PC-9 (cell line): ENCODE measurements at regions not wholly inside any gene's neighbourhood (a gene's known extent, or its start where the extent isn't known, plus 50 kb on each side); places are given as distances from the start of the nearest gene placed in this dataset.

Source experiments
- BruUV-seq: library from RNA; stranded (reverse); fragments of 400-500 nt; replicated peaks from 2 replicates; lab custom pipeline; 2021; lab: Mats Ljungman, UMichigan
- CTCF ChIA-PET: fragments of 300-600 bp; sonication (Branson Sonifier 250); formaldehyde crosslinking; loops from one replicate; lab custom pipeline; 2022; ENCODE audit warnings: antibody characterized with exemption; lab: Charles Lee
- POLR2A ChIA-PET: fragments of 300-600 bp; sonication (Branson Sonifier 250); formaldehyde crosslinking; loops from one replicate; lab custom pipeline; 2022; ENCODE audit warnings: antibody characterized with exemption; ENCODE audit not compliant: unreplicated experiment; lab: Charles Lee
- DNase-seq, 2 experiments: peaks; one replicate each; pipeline versions ENCODE4 v3.0.0 to v3.0.0-alpha.2; 2015 to 2022; ENCODE audit warnings: mixed read lengths in 1 of 2
- H2AFZ ChIP-seq: fragments of 200-600 bp; sonication (generic); 2 replicates; pipeline ENCODE4 v1.8.1; 2017; ENCODE audit warnings: antibody characterized with exemption
- H3F3A ChIP-seq: fragments of 200-600 bp; sonication (generic); 2 replicates; pipeline ENCODE4 v1.8.1; 2017; ENCODE audit warnings: antibody characterized with exemption, mild to moderate bottlenecking, low read depth; ENCODE audit not compliant: insufficient read depth
- H3K27ac ChIP-seq: fragments of 200-600 bp; sonication (generic); 2 replicates; pipeline ENCODE4 v1.6.1; 2016; ENCODE audit warnings: mixed run types
- H3K27me3 ChIP-seq: fragments of 200-600 bp; sonication (generic); 2 replicates; pipeline ENCODE4 v1.6.1; 2016; ENCODE audit warnings: low read depth, mixed run types; ENCODE audit not compliant: insufficient read depth
- H3K36me3 ChIP-seq: fragments of 200-600 bp; sonication (generic); 2 replicates; pipeline ENCODE4 v1.6.1; 2016; ENCODE audit warnings: low read depth, mixed run types
- H3K4me1 ChIP-seq: fragments of 200-600 bp; sonication (generic); replicated peaks from 2 replicates; pipeline ENCODE4 v1.6.1; 2016; ENCODE audit warnings: mixed run types; ENCODE audit not compliant: insufficient read depth
- H3K4me2 ChIP-seq: fragments of 200-600 bp; sonication (generic); 2 replicates; pipeline ENCODE4 v1.6.1; 2017; ENCODE audit warnings: mixed run types
- H3K4me3 ChIP-seq: fragments of 200-600 bp; sonication (generic); 2 replicates; pipeline ENCODE4 v1.6.1; 2016; ENCODE audit warnings: mixed run types
- H3K79me2 ChIP-seq: fragments of 200-600 bp; sonication (generic); 2 replicates; pipeline ENCODE4 v1.6.1; 2017; ENCODE audit warnings: low read depth, mixed run types
- H3K9me2 ChIP-seq: fragments of 200-600 bp; sonication (generic); 2 replicates; pipeline ENCODE4 v1.8.1; 2017; ENCODE audit warnings: mild to moderate bottlenecking; ENCODE audit not compliant: insufficient read depth
- H3K9me3 ChIP-seq: fragments of 200-600 bp; sonication (generic); 2 replicates; pipeline ENCODE4 v1.8.1; 2016; ENCODE audit warnings: low read depth; ENCODE audit not compliant: insufficient read depth
- H4K20me1 ChIP-seq: fragments of 200-600 bp; sonication (generic); 2 replicates; pipeline ENCODE4 v1.8.1; 2017; ENCODE audit not compliant: insufficient read depth
- EZH2 ChIP-seq: fragments of 200-600 bp; sonication (generic); IDR thresholded peaks from 2 replicates; pipeline ENCODE4 v1.8.0; 2017; ENCODE audit warnings: antibody characterized with exemption, low read depth
- intact Hi-C: fragments of 100-400 bp; cut with micrococcal nuclease; formaldehyde crosslinking; loops from one replicate; pipeline ENCODE4 v1.10.0; 2022; ENCODE audit not compliant: unreplicated experiment
- TF ChIP-seq, protein P1 (sequence below): fragments of 200-600 bp; sonication (generic); conservative IDR thresholded peaks from 2 replicates; pipeline ENCODE4 v1.6.1; 2017; ENCODE audit warnings: mixed run types, antibody characterized with exemption, mild to moderate bottlenecking, moderate library complexity

DNA sequence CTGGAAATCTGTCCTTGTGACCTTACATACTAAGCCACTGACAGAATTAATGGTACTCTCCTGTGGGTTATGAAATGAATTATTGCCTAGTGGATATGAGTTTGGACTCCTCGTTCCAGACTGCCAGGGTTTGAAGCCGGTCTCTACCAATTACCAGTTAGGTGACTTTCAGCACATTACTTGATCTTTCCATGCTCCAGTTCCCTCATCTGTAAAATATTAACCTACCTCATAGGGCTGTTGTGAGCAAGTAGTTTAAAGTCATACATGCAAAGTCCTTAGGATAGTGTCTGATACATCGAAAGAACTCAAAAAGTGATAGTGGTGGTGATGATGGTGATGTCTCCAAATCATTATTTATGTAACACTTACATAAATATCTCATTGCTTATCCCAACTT, 373.5 kb upstream of the ARX start:
- H3K36me3 ChIP-seq = no peaks in the 10 kb centered on the region
- TF ChIP-seq, protein P1, sequence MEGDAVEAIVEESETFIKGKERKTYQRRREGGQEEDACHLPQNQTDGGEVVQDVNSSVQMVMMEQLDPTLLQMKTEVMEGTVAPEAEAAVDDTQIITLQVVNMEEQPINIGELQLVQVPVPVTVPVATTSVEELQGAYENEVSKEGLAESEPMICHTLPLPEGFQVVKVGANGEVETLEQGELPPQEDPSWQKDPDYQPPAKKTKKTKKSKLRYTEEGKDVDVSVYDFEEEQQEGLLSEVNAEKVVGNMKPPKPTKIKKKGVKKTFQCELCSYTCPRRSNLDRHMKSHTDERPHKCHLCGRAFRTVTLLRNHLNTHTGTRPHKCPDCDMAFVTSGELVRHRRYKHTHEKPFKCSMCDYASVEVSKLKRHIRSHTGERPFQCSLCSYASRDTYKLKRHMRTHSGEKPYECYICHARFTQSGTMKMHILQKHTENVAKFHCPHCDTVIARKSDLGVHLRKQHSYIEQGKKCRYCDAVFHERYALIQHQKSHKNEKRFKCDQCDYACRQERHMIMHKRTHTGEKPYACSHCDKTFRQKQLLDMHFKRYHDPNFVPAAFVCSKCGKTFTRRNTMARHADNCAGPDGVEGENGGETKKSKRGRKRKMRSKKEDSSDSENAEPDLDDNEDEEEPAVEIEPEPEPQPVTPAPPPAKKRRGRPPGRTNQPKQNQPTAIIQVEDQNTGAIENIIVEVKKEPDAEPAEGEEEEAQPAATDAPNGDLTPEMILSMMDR = no peak
- no peak for TF ChIP-seq EZH2
- intact Hi-C loops = no loop called here
- ChIA-PET CTCF (no interaction called here), POLR2A (no interaction called here)
- H2AFZ ChIP-seq = no peak overlapping the region
- no TSS peak for BruUV-seq
- no peak overlapping the region for H3K4me2 ChIP-seq
- H3K9me3 ChIP-seq = no peaks in the 10 kb centered on the region
- no peaks in the 10 kb centered on the region for H3K9me2 ChIP-seq
- H3K27ac ChIP-seq = no peak overlapping the region
- DNase-seq = no peak
- H3K4me1 ChIP-seq = no peaks in the 10 kb centered on the region
- no peaks in the 10 kb centered on the region for H3K27me3 ChIP-seq
- no peak overlapping the region for H3K4me3 ChIP-seq
- H3F3A ChIP-seq = no peaks in the 10 kb centered on the region
- no peaks in the 10 kb centered on the region for H3K79me2 ChIP-seq
- no peaks in the 10 kb centered on the region for H4K20me1 ChIP-seq

DNA sequence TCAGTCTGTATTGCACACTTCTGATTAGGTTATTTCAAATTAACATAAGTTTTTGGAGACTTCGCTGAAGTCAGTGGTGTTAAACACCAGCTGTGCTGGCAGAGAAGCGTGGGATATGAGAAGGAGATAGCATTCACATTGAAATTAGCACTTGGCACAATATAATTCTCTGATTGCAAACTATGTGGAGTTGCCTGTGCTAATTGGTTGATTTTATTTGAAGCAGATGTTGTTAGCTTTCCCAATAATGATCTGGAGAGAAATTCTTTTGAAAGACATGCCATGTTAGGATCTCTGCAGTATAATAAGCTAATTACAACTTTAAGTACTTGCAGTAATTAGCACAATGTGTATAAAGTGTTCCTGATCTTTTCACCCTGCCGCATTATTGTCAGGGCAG, 367.4 kb upstream of the ARX start:
- no peak overlapping the region for H2AFZ ChIP-seq
- no peak overlapping the region for H3K4me3 ChIP-seq
- TF ChIP-seq EZH2 = no peak
- TF ChIP-seq, protein P1 = no peak
- no peaks in the 10 kb centered on the region for H3K9me2 ChIP-seq
- intact Hi-C loops = no loop called here
- no peak overlapping the region for H3K4me2 ChIP-seq
- no peak for DNase-seq
- no TSS peak for BruUV-seq
- no peaks in the 10 kb centered on the region for H3K36me3 ChIP-seq
- H3K9me3 ChIP-seq = no peaks in the 10 kb centered on the region
- CTCF ChIA-PET = no interaction called here
- H4K20me1 ChIP-seq = no peaks in the 10 kb centered on the region
- POLR2A ChIA-PET = no interaction called here
- H3F3A ChIP-seq = no peaks in the 10 kb centered on the region
- no peaks in the 10 kb centered on the region for H3K79me2 ChIP-seq
- H3K27me3 ChIP-seq = no peaks in the 10 kb centered on the region
- H3K4me1 ChIP-seq = no peaks in the 10 kb centered on the region
- H3K27ac ChIP-seq = no peak overlapping the region

DNA sequence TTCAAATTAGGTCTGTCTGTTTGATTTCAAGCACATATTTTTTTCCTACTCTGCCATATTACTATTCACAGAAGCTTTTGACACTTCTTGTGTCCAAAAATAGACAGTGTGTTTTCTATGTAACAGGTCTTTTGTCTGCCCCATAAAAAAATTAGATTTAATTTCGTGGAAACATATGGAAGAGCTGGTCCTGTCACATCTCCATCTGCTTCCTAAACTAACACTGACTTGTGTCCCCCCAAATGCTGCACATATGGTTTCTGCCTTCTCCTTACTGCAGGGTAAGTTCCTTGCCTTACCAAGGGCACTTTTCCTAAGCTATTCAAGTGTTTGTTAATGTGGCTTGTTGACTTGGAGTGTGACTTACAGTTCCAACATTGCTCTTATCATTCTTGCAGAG, 340.7 kb upstream of the ARX start:
- CTCF ChIA-PET = no interaction called here
- no peak overlapping the region for H3K4me2 ChIP-seq
- no peaks in the 10 kb centered on the region for H4K20me1 ChIP-seq
- no peak overlapping the region for H3K27ac ChIP-seq
- TF ChIP-seq, protein P1 = no peak
- no peak for TF ChIP-seq EZH2
- H3K4me3 ChIP-seq = no peak overlapping the region
- H3K9me2 ChIP-seq = no peaks in the 10 kb centered on the region
- H3K9me3 ChIP-seq = no peaks in the 10 kb centered on the region
- no peak for DNase-seq
- no peaks in the 10 kb centered on the region for H3K4me1 ChIP-seq
- H3K27me3 ChIP-seq = no peaks in the 10 kb centered on the region
- POLR2A ChIA-PET = no interaction called here
- no peaks in the 10 kb centered on the region for H3K79me2 ChIP-seq
- intact Hi-C loops = no loop called here
- no peaks in the 10 kb centered on the region for H3F3A ChIP-seq
- no peak overlapping the region for H2AFZ ChIP-seq
- BruUV-seq = no TSS peak
- H3K36me3 ChIP-seq = no peaks in the 10 kb centered on the region
